Erythroblast (primary cell): ENCODE measurements at regions not wholly inside any gene's neighbourhood (a gene's known extent, or its start where the extent isn't known, plus 50 kb on each side); places are given as distances from the start of the nearest gene placed in this dataset.

Experiments used
- GATA1 ChIP-seq: IDR thresholded peaks from 2 replicates; pipeline ENCODE4 v1.6.1; 2011; ENCODE audit warnings: low read depth, mild to moderate bottlenecking, control low read depth, low read length, moderate library complexity
- POLR2A ChIP-seq: IDR thresholded peaks from 2 replicates; pipeline ENCODE4 v1.6.1; 2011; ENCODE audit warnings: mild to moderate bottlenecking, low read length

GRCh38 chr2:30396436-30397232 lies 50.4 kb upstream of the LCLAT1 start:
- TF ChIP-seq POLR2A (no peak), GATA1 (no peak)
